ENCODE measurements at regions not wholly inside any gene's neighbourhood (a gene's known extent, or its start where the extent isn't known, plus 50 kb on each side); places are given as distances from the start of the nearest gene placed in this dataset.

DNA sequence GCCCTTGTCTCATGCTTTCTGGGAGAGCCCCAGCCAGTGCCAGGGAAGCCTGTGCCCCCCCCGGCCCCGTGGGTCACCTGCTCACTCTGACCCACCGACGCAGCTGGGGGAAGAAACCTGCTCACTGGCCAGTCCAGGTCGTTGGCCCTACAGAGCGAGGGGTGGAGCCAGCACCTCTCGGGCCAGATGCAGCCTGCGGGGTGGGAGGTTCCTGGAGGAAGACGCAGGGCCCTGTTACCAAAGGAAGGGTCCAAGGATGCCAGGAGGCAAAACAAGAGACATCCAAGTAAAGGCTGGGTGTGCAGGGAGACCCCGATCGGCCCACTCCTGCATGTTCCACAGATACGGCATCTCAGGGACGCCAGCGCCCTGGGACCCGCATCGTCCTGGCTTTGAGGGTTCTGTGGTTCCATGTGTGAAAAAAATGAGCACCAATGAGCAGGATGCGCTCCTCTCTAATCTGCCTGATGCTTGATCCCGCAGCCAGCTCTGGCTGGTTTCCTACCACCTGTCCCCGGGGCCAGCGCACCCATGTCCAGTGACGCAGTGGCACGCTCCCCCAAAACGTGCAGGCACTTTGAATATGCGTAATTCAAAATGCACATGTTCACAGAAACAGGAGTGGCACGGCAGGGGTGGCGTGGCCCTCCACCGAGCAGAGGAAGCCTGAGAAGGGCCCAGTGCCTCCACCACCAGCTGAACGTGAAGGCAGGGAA is 66.0 kb upstream of the GALNT9 start:
- DNase-seq (ENCODE audit: low read depth, low spot score): no peak

DNA sequence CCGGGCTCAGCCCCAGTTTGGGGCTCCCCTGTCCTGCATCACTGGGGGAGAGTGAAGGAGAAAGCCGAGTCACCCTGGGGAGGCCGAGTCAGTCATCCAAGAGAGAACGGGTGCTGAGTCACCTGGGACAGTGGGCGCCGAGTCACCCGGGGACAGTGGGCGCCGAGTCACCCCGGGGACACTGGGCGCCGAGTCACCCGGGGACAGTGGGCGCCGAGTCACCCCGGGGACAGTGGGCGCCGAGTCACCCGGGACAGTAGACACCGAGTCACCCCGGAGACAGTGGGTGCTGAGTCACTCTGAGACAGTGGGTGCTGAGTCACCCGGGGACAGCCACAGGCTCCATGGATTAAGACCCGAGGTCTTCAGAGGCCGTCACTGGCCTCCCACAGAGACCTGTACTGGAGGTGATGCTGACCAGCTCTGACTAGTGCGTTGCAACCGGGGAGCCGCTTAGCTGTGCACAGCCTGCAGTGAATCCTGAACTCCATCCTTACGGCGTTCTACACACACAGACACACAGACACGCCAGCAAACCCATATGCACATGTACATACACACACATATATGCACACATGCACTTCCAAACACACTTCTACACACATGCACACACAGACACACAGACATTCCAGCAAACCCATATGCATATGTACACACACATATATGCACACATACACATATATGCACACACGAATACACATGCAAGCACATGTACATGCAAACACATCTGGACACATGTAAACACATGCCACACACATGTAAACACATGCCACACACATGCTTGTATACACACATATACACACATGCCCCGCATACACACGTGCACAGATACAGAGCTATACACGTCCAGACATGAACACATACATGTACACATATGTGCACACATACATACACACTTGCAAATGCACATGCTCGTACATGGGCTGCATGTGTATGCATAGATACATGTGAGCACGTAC is 64.9 kb upstream of the GALNT9 start:
- DNase-seq (ENCODE audit: low read depth, low spot score): no peak

DNA sequence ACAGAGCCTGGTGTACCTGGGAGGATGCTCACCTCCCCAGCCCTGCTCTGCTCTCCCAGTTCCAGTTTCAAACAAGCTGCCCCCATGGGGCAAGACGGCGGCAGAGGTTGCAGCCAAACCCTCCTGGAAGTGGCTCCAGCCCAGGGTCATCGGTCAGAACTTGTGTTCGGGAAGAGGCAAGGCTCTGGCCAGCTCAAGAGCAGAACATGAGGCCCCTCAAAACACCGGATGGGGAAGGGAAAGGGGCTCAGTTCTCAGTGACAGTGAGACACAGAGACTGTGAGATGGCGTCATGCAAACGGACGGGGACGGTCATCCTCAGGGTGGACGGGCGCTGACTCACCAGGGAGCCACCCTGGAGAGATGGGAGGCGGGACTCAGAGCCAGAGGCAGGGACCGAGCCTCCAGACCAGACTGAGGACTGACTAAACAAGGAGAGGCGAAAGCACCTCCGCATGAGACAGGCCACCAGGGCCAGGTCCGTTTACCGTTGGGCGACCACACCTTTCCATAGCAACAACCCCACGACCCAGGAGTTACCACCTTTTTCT is 63.9 kb upstream of the GALNT9 start:
- no peak for DNase-seq (ENCODE audit: low read depth, low spot score)

DNA sequence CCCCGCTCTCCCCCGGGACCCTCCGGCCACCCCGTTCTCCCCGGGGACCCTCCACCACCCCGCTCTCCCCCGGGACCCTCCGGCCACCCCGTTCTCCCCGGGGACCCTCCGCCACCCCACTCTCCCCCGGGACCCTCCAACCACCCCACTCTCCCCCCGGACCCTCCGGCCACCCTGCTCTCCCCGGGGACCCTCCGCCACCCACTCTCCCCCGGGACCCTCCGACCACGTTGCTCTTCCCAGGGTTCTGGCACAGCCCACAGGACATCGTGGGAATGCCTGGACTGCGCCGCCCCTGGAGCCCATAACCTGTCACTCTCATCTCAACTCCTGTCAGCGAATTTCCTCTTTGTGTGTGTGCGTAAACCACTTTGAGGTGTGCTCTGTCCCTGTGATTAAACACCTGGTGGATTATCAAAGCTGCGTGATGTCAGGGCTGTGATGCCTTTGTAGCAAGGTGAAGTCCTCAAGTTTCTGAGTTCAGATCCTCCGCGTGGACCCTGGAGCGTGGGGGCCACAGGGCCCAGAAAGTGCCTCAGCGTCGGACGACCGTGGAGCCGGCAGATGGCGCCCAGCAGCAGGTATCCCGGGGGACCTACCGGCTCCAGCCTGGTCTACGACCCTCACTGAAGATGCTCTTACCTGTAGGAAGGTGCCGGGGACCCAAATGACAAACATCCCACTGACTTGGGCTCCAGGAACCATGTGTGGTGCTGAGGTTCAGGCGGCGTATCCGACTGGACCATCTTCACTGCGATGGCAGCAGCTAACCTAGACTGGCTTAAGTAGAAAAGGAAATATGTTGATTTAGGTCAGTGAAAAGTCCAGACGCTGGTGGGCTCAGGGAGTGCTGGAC is 63.2 kb upstream of the GALNT9 start:
- DNase-seq (ENCODE audit: low read depth, low spot score): no peak

DNA sequence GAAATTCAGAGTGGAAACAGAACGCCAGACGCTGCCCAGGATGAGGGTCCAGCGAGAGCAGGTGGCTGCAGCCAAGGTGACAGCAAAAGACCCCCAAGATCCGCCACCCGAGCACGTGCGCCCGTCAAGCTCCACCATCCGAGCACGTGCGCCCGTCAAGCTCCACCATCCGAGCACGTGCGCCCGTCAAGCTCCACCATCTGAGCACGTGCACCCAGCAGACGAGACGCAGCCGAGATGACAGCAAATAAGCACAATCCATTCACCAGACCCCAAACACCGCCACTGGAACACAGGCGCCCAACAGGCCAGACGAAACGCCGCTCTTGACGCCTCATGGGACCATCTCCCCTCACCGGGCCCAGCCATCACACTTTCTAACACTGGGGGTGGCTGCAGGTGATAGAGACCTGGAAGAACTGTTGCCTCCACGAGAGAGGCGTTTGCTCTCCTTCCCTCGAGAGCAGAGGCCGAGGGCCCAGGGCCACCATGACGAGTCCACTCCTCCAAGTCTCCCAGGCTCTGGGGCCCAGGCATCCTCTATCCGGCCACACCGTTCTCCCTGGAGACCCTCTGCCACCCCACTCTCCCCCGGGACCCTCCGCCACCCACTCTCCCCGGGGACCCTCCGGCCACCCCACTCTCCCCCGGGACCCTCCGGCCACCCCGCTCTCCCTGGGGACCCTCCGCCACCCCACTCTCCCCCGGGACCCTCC is 62.1 kb upstream of the GALNT9 start:
- no peak for DNase-seq (ENCODE audit: low read depth, low spot score)

DNA sequence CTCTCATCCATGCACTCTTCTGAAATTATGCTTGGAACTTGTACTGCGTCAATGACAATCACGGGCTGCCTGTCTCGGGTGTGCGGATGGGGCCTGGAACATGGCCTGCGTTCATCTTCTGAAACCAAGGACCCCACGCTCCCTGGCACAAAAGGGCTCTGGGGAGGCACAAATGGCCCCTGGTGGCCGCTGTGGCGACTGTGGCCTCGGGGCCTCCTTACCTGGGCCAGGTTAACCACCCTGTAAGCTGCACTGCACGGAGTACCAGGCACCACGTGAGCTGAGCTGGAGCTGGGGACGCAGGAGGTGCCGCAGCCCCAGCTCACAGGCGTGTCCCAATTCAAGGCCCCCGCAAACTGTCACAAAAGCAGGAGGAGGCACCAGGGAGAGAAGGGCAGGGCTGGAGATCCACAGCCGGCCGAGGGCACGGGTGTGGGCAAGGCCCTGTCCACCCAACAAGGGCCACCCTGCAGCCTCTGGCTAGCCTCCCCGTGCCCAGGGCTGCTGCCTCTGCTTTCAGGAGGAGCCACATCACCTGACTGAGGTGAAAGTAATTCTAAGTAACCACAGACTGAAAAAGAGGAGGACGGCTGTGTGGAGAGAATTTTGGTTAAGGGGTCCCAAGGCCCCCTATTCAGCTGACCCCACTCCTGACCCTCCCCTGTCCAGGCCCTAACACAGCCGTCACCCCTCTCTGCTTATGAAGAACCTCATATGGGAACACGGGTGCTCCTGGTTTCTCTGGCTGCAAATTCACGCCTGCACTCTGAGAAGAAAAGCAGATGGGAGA is 61.1 kb upstream of the GALNT9 start:
- DNase-seq (ENCODE audit: low read depth, low spot score): no peak

DNA sequence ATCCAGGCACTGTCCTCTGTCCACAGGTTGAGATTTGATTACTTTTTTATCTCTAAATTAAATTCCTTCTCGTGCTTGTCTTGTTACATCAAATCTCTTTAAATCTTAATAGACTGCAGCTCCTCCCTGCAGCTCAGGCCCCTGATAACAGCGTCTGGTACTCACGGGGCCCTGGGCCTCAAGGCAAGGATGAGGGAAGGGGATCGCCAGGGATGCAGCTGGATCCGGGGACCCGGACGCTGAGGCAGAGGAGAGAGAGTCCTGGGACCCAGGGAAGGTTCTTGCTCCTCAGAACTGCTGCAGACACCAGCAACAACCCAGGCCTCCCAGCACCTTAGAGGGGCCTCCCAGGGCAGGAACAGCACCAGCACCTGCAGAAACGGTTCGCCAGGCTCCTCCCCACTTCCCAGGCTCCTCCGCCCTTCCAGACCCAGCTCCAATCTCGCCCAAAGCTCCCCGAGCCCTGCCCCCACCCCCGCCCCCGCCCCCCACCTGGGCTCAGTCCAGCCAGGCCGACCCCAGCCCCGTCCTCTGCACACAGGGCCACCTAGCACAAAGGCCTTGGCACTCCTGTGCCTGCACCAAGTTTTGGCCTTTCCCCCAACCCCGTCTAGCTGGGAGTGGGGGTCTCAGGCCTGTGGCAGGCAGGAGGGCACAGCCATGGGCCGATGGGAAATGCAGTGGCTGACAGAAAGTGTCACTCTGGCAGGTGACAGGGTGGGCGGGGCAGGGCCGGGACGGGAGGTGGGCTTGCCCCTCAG is 60.3 kb upstream of the GALNT9 start:
- DNase-seq (ENCODE audit: low read depth, low spot score): no peak

DNA sequence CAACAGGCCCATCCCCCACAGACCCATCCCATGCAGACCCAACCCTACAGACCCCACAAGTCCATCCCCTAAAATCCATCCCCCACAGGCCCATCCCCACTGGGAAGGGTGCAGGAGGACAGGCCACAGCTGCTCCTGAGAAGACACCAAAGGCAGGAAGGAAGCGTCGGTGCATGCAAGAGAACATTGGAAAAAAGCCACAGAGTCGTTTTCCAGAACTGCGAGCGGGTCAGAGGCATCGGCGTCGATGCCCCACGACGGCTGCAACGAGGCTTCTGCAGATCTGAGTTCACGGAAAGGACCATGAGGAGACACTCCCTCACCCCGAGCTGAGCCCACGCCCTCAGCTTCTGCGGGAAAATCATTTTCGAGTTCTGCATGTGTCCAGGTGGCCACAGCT is 59.6 kb upstream of the GALNT9 start:
- no peak for DNase-seq (ENCODE audit: low read depth, low spot score)

DNA sequence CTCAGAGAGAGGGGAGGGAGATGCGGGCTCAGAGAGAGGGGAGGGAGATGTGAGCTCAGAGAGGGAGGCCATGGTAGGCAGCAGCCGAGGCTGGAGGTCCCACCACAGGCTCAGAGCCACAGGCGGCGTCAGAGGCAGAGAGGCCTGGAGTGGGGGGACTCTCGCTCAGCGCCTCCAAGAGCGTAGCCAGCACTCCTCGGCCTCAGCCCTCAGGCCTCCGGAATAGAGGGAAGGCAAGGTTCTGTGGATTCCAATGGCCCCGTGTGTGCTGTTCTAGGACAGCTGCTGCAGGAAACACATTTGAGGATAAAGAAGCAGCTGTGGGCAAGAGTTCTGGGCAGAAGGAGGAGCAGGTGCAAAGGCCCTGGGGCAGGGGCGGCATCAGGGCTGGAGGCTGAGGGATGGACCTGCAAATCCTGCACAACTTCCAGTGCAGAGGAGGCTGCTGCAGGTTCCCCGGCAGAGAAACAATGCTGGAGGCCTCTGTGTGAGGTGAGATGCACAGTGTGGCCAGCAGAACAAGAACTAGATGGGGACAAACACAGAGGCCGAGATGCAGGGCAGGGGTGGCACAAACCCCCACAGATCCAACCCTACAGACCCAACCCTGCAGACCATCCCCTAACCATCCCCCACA is 59.1 kb upstream of the GALNT9 start:
- no peak for DNase-seq (ENCODE audit: low read depth, low spot score)

DNA sequence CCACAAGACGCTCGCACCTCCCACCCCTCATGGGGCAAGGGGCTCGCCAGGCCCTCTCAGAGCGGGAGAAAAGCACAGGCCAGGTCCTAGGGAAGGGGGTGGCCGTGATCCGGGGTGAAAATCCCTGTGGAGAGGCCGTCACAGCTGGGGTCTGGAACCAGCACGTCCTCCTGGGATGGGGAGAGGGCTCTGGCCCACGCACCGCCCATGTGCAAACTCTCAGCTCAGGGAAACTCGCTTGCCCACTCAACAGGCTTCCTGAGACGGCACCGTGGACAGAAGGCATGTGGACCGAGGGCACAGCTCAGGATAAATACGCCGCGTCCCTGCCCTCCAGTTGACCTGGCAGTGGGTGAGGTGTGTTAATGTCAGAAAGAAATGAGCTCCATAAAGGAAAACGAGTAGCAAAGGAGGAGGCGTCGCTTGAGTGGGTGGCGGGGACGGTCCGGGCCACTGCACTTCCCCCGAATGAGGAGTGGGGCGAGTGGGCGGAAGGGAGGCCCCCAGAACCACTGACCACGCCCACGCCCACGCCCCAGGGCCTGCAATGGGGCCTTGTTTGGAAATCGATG is 57.6 kb upstream of the GALNT9 start:
- no peak for DNase-seq (ENCODE audit: low read depth, low spot score)

DNA sequence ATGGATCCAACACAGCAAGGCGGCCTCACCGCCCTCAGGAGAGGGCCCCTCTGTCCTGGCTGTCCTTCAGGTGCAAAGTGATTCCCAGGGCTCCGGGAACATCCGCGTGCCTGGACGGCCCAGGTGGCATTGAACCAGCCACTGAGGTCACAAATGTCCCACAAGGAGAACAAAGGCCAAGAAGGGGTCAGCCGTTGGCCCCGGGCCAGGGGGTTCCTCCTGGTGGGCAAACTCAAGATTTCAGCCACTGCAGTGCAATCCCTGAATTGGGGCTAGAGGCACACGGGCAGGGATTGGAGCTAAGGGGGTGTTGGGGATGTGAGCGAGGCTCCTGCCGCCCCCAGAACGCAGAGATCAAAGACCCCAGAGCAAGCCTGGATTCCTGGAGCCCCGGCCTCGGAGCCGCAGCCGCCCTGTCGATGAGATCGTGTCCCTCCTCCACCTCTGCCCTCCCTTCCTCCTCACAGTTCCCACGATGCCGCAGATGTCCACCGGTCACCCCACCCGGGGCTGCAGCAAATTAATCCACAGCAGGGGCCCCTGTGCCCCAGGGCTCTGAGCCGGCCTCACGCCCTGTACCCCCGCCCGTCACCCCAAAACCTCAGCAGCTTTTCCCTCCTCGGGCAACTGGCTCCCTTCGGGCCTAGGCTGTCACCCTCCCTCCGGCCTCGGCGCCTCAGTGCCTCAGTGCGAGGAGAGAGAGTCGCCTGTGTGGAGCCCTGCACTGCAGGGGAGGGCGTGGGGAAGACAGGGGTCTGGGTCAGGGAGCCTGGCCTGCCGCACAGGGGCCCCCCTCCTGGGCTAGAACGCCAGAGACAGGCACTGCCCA is 56.7 kb upstream of the GALNT9 start:
- DNase-seq (ENCODE audit: low read depth, low spot score): no peak

DNA sequence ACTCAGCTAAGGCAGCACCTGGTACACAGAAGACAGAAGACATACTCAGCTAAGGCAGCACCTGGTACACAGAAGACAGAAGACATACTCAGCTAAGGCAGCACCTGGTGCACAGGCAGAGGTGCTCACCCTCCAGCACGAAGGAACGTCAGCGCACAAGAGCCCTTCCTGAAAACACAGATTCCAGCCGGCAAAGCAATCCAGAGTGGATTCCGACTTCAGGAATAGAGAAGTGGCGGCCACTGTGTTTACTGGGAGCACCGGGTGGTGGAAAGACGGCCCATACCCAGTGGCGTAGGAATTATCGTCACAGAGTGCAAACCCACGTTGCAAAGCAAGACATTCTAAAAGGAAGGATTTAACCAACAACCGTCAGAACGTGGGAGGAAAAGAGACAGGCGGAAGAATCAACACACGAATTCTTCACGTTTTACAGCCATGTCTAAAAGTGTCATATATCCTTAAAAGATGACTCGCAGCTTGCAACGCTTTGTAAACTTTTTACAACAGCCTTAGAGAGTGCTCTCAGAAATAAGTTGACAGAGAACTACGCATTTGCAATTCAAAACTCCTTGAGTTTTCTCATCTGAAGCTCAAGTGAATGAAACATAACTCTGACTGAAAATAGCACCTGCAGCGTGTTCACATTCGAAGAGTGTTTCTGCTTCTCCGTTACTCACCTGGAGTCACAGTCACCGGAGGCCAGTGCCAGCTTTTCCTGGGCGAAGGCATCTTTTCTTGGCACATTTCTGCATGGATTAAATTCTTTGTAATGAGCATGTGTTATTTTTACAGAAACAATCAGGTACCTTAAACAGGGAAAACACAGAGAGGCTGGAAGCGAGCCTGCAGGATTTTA is 55.8 kb upstream of the GALNT9 start:
- no peak for DNase-seq (ENCODE audit: low read depth, low spot score)

DNA sequence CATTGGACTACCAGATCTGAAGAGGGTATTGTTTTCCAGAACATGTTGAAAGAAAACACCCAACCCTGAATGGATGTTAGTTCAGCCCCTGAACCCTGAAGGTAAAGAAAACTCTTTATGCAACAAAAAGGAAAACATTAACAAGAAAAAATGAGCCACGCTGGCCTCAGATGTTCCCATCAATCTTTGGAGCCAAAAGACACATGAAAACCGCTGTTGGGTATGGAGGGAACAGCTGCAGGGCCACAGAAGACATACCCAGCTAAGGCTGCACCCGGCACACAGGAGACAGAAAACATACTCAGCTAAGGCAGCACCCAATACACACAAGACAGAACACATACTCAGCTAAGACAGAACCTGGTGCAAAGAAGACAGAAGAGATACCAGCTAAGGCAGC is 51.3 kb upstream of the GALNT9 start:
- DNase-seq (ENCODE audit: low read depth, low spot score): no peak

DNA sequence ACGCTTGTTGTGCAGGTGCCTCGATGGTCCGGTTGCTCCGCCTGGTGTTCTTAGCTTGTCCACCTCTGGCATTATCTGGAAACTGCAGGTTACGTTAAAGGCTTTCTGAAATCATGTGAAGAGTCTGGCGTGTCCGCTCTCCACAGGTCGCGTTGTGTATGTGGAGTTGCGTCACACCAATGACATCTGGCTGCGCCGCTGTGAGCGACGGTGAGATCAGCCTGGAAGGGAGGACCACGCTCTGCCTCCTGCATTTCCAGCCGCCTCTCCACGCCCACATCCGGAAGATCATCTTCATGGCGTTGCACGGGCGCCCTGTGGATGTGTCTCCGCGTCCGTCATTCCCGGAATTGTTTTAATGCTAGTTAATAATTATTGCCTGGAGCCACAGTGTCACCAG is 50.6 kb upstream of the GALNT9 start:
- no peak for DNase-seq (ENCODE audit: low read depth, low spot score)

DNA sequence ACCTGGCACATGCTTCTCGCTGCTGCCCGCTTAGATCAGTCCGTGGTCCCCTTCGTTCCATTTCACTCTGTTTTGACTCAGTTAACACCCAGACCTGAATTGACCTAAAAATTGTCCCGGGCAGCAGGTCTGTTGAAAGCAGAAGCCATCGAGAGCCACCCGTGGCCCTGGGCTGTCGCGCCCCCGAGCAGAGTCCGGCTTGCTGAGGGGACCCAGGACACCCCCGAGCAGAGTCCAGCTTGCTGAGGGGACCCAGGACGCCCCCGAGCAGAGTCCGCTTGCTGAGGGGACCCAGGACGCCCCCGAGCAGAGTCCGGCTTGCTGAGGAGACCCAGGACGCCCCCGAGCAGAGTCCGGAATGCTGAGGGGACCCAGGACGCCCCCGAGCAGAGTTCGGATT is 50.2 kb upstream of the GALNT9 start:
- DNase-seq (ENCODE audit: low read depth, low spot score): no peak
